H9 (cell line): ENCODE measurements at regions not wholly inside any gene's neighbourhood (a gene's known extent, or its start where the extent isn't known, plus 50 kb on each side); places are given as distances from the start of the nearest gene placed in this dataset.

Experiments used
- DNase-seq: peaks from one replicate; pipeline ENCODE4 v3.0.0-alpha.2; 2017
- H2AFZ ChIP-seq: one replicate; pipeline ENCODE4 v1.6.1; 2013; ENCODE audit warnings: mild to moderate bottlenecking, low read length, control low read depth, moderate library complexity
- H2AK5ac ChIP-seq: 2 replicates; pipeline ENCODE4 v1.6.1; 2013; ENCODE audit warnings: low read length, control low read depth, mixed read lengths; ENCODE audit not compliant: insufficient read length
- H2BK120ac ChIP-seq: one replicate; pipeline ENCODE4 v1.6.1; 2013; ENCODE audit warnings: low read depth, mild to moderate bottlenecking, low read length, control low read depth, inconsistent platforms; ENCODE audit not compliant: poor library complexity, severe bottlenecking
- H2BK12ac ChIP-seq: 2 replicates; pipeline ENCODE4 v1.6.1; 2013; ENCODE audit warnings: low read length, control low read depth, mixed read lengths, low read depth; ENCODE audit not compliant: insufficient read length
- H2BK15ac ChIP-seq: 2 replicates; pipeline ENCODE4 v1.6.1; 2013; ENCODE audit warnings: low read depth, low read length, control low read depth
- H2BK20ac ChIP-seq: one replicate; pipeline ENCODE4 v1.6.1; 2013; ENCODE audit warnings: low read depth, mild to moderate bottlenecking, low read length, control low read depth, inconsistent platforms; ENCODE audit not compliant: poor library complexity, severe bottlenecking
- H2BK5ac ChIP-seq: 2 replicates; pipeline ENCODE4 v1.6.1; 2013; ENCODE audit warnings: low read length, control low read depth, mixed read lengths; ENCODE audit not compliant: insufficient read length
- H3K14ac ChIP-seq: 2 replicates; pipeline ENCODE4 v1.6.1; 2013; ENCODE audit warnings: low read length, control low read depth; ENCODE audit not compliant: insufficient read depth
- H3K18ac ChIP-seq: 2 replicates; pipeline ENCODE4 v1.6.1; 2013; ENCODE audit warnings: low read depth, mild to moderate bottlenecking, mixed read lengths, low read length, control low read depth; ENCODE audit not compliant: insufficient read length
- H3K23ac ChIP-seq: 2 replicates; pipeline ENCODE4 v1.6.1; 2013; ENCODE audit warnings: low read length, control low read depth, mixed read lengths, low read depth; ENCODE audit not compliant: insufficient read length
- H3K23me2 ChIP-seq: 2 replicates; pipeline ENCODE4 v1.6.1; 2013; ENCODE audit warnings: low read depth, mild to moderate bottlenecking, mixed read lengths, low read length, control low read depth; ENCODE audit not compliant: insufficient read length, poor library complexity, severe bottlenecking
- H3K27ac ChIP-seq: 2 replicates; pipeline ENCODE4 v1.5.1; 2013; ENCODE audit warnings: low read length, control low read depth, mixed read lengths, low read depth; ENCODE audit not compliant: insufficient read length
- H3K27me3 ChIP-seq: 2 replicates; pipeline ENCODE4 v1.6.1; 2013; ENCODE audit warnings: low read length, control low read depth, inconsistent platforms; ENCODE audit not compliant: insufficient read depth
- H3K4ac ChIP-seq: 2 replicates; pipeline ENCODE4 v1.6.1; 2013; ENCODE audit warnings: low read depth, mild to moderate bottlenecking, control low read depth, inconsistent platforms, low read length, moderate library complexity
- H3K4me1 ChIP-seq: 2 replicates; pipeline ENCODE4 v1.6.1; 2013; ENCODE audit warnings: low read length, control low read depth, inconsistent platforms; ENCODE audit not compliant: insufficient read depth
- H3K4me2 ChIP-seq: 2 replicates; pipeline ENCODE4 v1.6.1; 2013; ENCODE audit warnings: low read length, control low read depth, mixed read lengths; ENCODE audit not compliant: insufficient read length, insufficient read depth
- H3K56ac ChIP-seq: 2 replicates; pipeline ENCODE4 v1.6.1; 2013; ENCODE audit warnings: low read depth, mild to moderate bottlenecking, mixed read lengths, low read length, control low read depth; ENCODE audit not compliant: insufficient read length
- H3K79me1 ChIP-seq: 2 replicates; pipeline ENCODE4 v1.6.1; 2013; ENCODE audit warnings: low read depth, mild to moderate bottlenecking, moderate library complexity, low read length, control low read depth, inconsistent platforms; ENCODE audit not compliant: insufficient read depth, poor library complexity, severe bottlenecking
- H3K79me2 ChIP-seq: 2 replicates; pipeline ENCODE4 v1.6.1; 2013; ENCODE audit warnings: low read length, control low read depth, inconsistent platforms; ENCODE audit not compliant: insufficient read depth
- H3K9ac ChIP-seq: 2 replicates; pipeline ENCODE4 v1.6.1; 2013; ENCODE audit warnings: low read length, control low read depth, mixed read lengths; ENCODE audit not compliant: insufficient read length; ENCODE audit errors: extremely low read depth
- H3K9me3 ChIP-seq: one replicate; pipeline ENCODE4 v1.6.1; 2013; ENCODE audit warnings: low read depth, low read length, inconsistent platforms; ENCODE audit not compliant: control insufficient read depth
- H3T11ph ChIP-seq: one replicate; pipeline ENCODE4 v1.6.1; 2013; ENCODE audit warnings: mild to moderate bottlenecking, low read length, control low read depth, inconsistent platforms
- H4K20me1 ChIP-seq: one replicate; pipeline ENCODE4 v1.6.1; 2013; ENCODE audit not compliant: control insufficient read depth, insufficient read length, insufficient read depth
- H4K5ac ChIP-seq: 2 replicates; pipeline ENCODE4 v1.6.1; 2013; ENCODE audit warnings: low read depth, mild to moderate bottlenecking, mixed read lengths, low read length, control low read depth; ENCODE audit not compliant: insufficient read length
- H4K8ac ChIP-seq: replicated peaks from 2 replicates; pipeline ENCODE4 v1.6.1; 2013; ENCODE audit warnings: low read length, control low read depth, mixed read lengths, low read depth; ENCODE audit not compliant: insufficient read length
- H4K91ac ChIP-seq: 2 replicates; pipeline ENCODE4 v1.6.1; 2013; ENCODE audit warnings: low read depth, mild to moderate bottlenecking, moderate library complexity, mixed read lengths, low read length, control low read depth; ENCODE audit not compliant: insufficient read length
- H3K27ac Mint-ChIP-seq, 3 experiments: 2 replicates in 2 of 3; 3 replicates in 1 of 3; pipeline ENCODE4 v1.8.0; 2020 to 2021; ENCODE audit warnings: mixed read lengths in 3 of 3, mild to moderate bottlenecking in 1 of 3, moderate library complexity in 1 of 3
- H3K27me3 Mint-ChIP-seq: 2 replicates; pipeline ENCODE4 v1.8.0; 2021; ENCODE audit warnings: low read depth, mild to moderate bottlenecking, moderate library complexity, mixed read lengths
- H3K36me3 Mint-ChIP-seq, 3 experiments: 2 replicates in 2 of 3; 3 replicates in 1 of 3; pipeline ENCODE4 v1.8.0; 2020 to 2021; ENCODE audit warnings: low read depth in 3 of 3, mixed read lengths in 3 of 3; ENCODE audit not compliant: insufficient read depth in 1 of 3
- H3K4me1 Mint-ChIP-seq, 2 experiments: 2 replicates each; pipeline ENCODE4 v1.8.0; 2020; ENCODE audit warnings: mixed read lengths in 2 of 2
- H3K4me3 Mint-ChIP-seq, 2 experiments: 2 replicates in 1 of 2; 3 replicates in 1 of 2; pipeline ENCODE4 v1.8.0; 2020 to 2021; ENCODE audit warnings: mild to moderate bottlenecking in 2 of 2, mixed read lengths in 2 of 2, moderate library complexity in 1 of 2
- H3K9me3 Mint-ChIP-seq, 2 experiments: 2 replicates in 1 of 2; 3 replicates in 1 of 2; pipeline ENCODE4 v1.8.0; 2020; ENCODE audit warnings: mild to moderate bottlenecking in 2 of 2, mixed read lengths in 2 of 2, moderate library complexity in 1 of 2
- WGBS: extraction: QIAGEN DNeasy Blood & Tissue Kit; methylation state at CpG from one replicate; pipeline ENCODE4 v1.1.7; 2013; ENCODE audit warnings: missing lambda C conversion rate, low lambda C conversion rate, mixed read lengths; ENCODE audit not compliant: insufficient read length; ENCODE audit errors: extremely low coverage; 5-methylcytosine and 5-hydroxymethylcytosine counted together
- TF ChIP-seq, protein P1 (sequence below): fragments of 200-600 bp; sonication (generic); conservative IDR thresholded peaks from 3 replicates; pipeline ENCODE4 v1.8.0; 2021; ENCODE audit warnings: antibody characterized with exemption, mild to moderate bottlenecking

DNA sequence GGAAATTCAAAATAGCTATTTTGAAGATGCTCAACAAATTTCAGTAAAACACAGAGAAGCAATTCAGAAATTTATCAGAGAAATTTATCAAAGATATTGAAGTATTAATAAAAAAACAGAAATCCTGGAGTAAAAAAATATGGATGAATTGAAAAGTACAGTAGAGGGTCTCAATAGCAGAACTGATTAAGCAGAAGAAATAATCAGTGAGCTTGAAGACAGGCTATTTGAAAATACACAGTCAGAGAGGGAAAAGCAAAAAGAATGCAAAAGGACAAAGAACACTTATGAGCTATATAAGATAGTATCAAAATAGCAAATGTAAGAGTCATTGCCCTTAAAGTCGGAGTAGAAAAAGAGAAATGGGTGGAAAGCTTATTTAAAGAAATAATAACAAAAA is 107.9 kb upstream of the PPP2R2B start:
- Mint-ChIP-seq H3K4me1 (no peaks in the 10 kb centered on the region), H3K27ac (no peak overlapping the region), H3K4me3 (no peak overlapping the region), H3K36me3 (peaks cover 0 to 8% (median 6%) of the 10 kb centered on the region in 3 experiments; a peak in 4 of 7 replicates), H3K27me3 (no peaks in the 10 kb centered on the region; the same call in 1 of the 2 replicates), H3K9me3 (peaks cover 28 to 33% of the 10 kb centered on the region in 2 experiments)
- Histone ChIP-seq H3T11ph (no peak overlapping the region), H3K4me1 (no peaks in the 10 kb centered on the region), H3K27ac (no peak overlapping the region), H2BK12ac (no peak overlapping the region), H3K56ac (no peak overlapping the region), H4K91ac (no peak overlapping the region), H3K4ac (no peak overlapping the region), H2BK15ac (no peak overlapping the region), H3K79me2 (no peaks in the 10 kb centered on the region), H3K14ac (no peak overlapping the region), H3K18ac (no peak overlapping the region), H3K23me2 (no peaks in the 10 kb centered on the region), H2BK120ac (no peak overlapping the region), H2AFZ (no peak overlapping the region), H3K79me1 (no peaks in the 10 kb centered on the region), H3K9ac (no peak overlapping the region), H4K8ac (no peak overlapping the region), H2AK5ac (no peak overlapping the region), H4K20me1 (no peaks in the 10 kb centered on the region), H3K23ac (no peak overlapping the region), H3K4me2 (no peak overlapping the region), H2BK5ac (no peak overlapping the region), H4K5ac (no peak overlapping the region), H3K9me3 (no peaks in the 10 kb centered on the region), H2BK20ac (no peak overlapping the region), H3K27me3 (no peaks in the 10 kb centered on the region)
- no peak for DNase-seq
- no CpG with 5 or more reads among the region's 1 CpG for WGBS
- TF ChIP-seq, protein P1, sequence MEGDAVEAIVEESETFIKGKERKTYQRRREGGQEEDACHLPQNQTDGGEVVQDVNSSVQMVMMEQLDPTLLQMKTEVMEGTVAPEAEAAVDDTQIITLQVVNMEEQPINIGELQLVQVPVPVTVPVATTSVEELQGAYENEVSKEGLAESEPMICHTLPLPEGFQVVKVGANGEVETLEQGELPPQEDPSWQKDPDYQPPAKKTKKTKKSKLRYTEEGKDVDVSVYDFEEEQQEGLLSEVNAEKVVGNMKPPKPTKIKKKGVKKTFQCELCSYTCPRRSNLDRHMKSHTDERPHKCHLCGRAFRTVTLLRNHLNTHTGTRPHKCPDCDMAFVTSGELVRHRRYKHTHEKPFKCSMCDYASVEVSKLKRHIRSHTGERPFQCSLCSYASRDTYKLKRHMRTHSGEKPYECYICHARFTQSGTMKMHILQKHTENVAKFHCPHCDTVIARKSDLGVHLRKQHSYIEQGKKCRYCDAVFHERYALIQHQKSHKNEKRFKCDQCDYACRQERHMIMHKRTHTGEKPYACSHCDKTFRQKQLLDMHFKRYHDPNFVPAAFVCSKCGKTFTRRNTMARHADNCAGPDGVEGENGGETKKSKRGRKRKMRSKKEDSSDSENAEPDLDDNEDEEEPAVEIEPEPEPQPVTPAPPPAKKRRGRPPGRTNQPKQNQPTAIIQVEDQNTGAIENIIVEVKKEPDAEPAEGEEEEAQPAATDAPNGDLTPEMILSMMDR = no peak
